ENCODE measurements at regions not wholly inside any gene's neighbourhood (a gene's known extent, or its start where the extent isn't known, plus 50 kb on each side); places are given as distances from the start of the nearest gene placed in this dataset.

DNA sequence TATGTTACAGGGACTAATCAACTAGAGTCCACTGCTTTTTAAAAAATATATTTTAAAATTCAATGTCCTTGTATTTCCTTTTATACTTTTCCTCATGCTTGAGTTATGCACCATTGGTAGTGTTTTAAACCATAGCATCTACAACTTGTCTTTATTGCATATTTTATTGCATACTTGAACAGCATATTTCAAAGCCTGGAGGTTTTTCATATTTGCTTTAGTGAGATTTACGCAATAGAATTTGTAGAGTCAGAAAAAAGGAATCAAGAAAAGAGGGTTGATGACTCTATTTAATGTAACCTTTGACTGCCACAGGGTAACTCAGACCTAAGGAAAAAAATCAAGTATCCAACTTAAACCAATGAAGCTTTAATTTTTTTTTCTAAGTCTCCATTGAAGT lies 1165.7 kb upstream of the IGFBP7 start:
- ATAC-seq (no peak), DNase-seq (no peak)
- Histone ChIP-seq H3K27me3 (ENCODE audit: insufficient read depth in 3 of 3, low read length in 2 of 3) (no peaks in the 10 kb centered on the region), H3K4me1 (no peaks in the 10 kb centered on the region), H3K9me3 (no peaks in the 10 kb centered on the region), H3K4me3 (no peak overlapping the region), H3K27ac (no peak overlapping the region), H3K36me3 (ENCODE audit: insufficient read depth in 1 of 2, low read depth in 1 of 2) (no peaks in the 10 kb centered on the region)
- TF ChIP-seq, protein P1, sequence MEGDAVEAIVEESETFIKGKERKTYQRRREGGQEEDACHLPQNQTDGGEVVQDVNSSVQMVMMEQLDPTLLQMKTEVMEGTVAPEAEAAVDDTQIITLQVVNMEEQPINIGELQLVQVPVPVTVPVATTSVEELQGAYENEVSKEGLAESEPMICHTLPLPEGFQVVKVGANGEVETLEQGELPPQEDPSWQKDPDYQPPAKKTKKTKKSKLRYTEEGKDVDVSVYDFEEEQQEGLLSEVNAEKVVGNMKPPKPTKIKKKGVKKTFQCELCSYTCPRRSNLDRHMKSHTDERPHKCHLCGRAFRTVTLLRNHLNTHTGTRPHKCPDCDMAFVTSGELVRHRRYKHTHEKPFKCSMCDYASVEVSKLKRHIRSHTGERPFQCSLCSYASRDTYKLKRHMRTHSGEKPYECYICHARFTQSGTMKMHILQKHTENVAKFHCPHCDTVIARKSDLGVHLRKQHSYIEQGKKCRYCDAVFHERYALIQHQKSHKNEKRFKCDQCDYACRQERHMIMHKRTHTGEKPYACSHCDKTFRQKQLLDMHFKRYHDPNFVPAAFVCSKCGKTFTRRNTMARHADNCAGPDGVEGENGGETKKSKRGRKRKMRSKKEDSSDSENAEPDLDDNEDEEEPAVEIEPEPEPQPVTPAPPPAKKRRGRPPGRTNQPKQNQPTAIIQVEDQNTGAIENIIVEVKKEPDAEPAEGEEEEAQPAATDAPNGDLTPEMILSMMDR (IDR thresholded peaks at IDR 0.05), result no peak
- WGBS, 3 donors, result 85 to 96% (median 90%) methylated on average over 1 of the region's 1 CpG
- intact Hi-C loops (cut with DNase I), result no loop called here

DNA sequence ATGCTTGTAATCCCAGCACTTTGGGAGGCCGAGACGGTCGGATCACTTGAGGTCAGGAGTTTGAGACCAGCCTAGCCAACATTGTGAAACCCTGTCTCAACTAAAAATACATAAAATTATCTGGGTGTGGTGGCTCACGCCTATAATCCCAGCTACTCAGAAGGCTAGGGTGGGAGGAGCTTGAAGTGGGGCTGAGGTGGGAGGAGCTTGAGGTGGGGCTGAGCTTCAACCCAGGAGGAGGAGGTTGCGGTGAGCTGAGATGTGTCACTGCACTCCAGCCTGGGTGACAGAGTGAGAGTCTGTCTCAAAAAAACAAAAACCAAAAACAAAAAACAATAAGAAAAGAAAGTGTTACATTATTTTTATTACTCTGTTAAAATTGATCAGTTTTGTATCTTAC lies 1164.4 kb upstream of the IGFBP7 start:
- H3K4me3 ChIP-seq, result no peak overlapping the region
- intact Hi-C loops (cut with DNase I), result no loop called here
- WGBS, 3 donors, result 86 to 91% (median 88%) methylated on average over 5 of the region's 5 CpGs
- H3K27ac ChIP-seq, result no peak overlapping the region
- ATAC-seq (no peak), DNase-seq (no peak)
- no peaks in the 10 kb centered on the region for H3K9me3 ChIP-seq
- no peaks in the 10 kb centered on the region for H3K27me3 ChIP-seq (ENCODE audit: insufficient read depth in 3 of 3, low read length in 2 of 3)
- H3K4me1 ChIP-seq, result no peaks in the 10 kb centered on the region
- no peaks in the 10 kb centered on the region for H3K36me3 ChIP-seq (ENCODE audit: insufficient read depth in 1 of 2, low read depth in 1 of 2)
- TF ChIP-seq, protein P1 (IDR thresholded peaks at IDR 0.05), result no peak

DNA sequence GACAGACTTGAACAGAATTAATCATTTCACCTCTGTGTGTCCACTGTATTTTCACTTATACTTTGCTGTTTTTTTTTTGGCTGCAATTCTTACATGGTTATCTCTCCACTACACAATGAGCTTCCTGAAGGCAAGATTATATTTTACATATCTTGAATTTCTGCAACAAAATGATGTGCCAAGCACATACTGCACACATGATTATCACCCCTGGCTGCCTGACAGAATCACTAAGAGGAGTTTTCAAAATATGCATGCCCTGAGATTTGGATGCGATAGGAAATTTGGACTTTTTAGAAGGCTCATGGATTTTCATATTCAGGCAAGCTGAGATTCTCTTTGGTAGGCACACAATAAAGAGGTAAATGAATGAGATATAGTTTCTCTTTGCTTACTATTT lies 1162.1 kb upstream of the IGFBP7 start:
- Histone ChIP-seq H3K4me1 (no peaks in the 10 kb centered on the region), H3K9me3 (no peaks in the 10 kb centered on the region), H3K27me3 (ENCODE audit: insufficient read depth in 3 of 3, low read length in 2 of 3) (no peaks in the 10 kb centered on the region), H3K36me3 (ENCODE audit: insufficient read depth in 1 of 2, low read depth in 1 of 2) (no peaks in the 10 kb centered on the region), H3K27ac (no peak overlapping the region), H3K4me3 (no peak overlapping the region)
- TF ChIP-seq, protein P1 (IDR thresholded peaks at IDR 0.05), result no peak
- intact Hi-C loops (cut with DNase I), result no loop called here
- 70 to 77% (median 72%) methylated on average over 1 of the region's 1 CpG for WGBS, 3 donors
- ATAC-seq (no peak), DNase-seq (no peak)

DNA sequence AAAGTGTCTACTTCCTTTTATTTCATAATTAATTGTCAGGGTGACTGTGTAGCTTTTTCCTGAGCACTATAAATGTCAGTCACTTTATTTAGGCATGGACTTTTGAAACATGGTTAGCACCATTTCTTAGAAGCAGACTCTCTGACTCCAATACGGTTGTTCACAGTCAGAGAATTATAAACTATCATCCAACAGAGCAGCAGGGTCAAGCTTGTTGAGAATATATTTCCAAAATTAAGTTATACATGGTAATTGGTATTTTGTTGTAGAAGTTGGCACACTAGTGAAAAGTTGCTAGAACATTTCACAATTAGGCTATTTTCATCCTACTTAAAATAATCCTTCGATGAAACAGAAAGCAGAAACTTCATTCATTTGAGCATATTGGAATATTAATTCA lies 1155.5 kb upstream of the IGFBP7 start:
- no peak overlapping the region for H3K27ac ChIP-seq
- H3K36me3 ChIP-seq (ENCODE audit: insufficient read depth in 1 of 2, low read depth in 1 of 2), result no peaks in the 10 kb centered on the region
- H3K4me3 ChIP-seq, result no peak overlapping the region
- intact Hi-C loops (cut with DNase I), result no loop called here
- peaks cover 0 to 2% (median 0%) of the 10 kb centered on the region in 3 donors for H3K27me3 ChIP-seq (ENCODE audit: insufficient read depth in 3 of 3, low read length in 2 of 3)
- 53 to 59% (median 59%) methylated on average over 2 of the region's 2 CpGs for WGBS, 3 donors
- no peak for ATAC-seq
- no peaks in the 10 kb centered on the region for H3K4me1 ChIP-seq
- no peaks in the 10 kb centered on the region for H3K9me3 ChIP-seq
- DNase-seq, result no peak
- TF ChIP-seq, protein P1 (IDR thresholded peaks at IDR 0.05), result no peak

DNA sequence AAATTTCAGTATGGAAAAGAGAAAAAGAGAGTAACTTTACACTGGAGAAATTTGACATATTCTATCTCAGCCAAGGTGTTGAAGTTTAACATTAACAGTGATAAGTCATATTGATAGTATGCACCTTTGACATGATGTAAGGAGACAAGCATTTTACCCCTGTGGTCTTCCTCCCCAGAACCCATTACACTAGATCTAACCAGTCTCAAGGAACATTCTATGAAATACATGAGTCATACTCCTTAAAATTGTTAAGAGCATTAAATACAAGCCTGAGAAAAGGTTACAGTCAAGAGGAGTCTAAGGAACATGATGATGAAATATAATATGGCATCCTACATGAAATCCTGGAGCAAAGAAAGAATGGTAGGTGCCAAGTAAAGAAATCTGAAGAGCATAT lies 1151.3 kb upstream of the IGFBP7 start:
- H3K27ac ChIP-seq, result no peak overlapping the region
- no peaks in the 10 kb centered on the region for H3K36me3 ChIP-seq (ENCODE audit: insufficient read depth in 1 of 2, low read depth in 1 of 2)
- ATAC-seq (no peak), DNase-seq (no peak)
- H3K4me1 ChIP-seq, result no peaks in the 10 kb centered on the region
- H3K27me3 ChIP-seq (ENCODE audit: insufficient read depth in 3 of 3, low read length in 2 of 3), result no peaks in the 10 kb centered on the region
- H3K9me3 ChIP-seq, result no peaks in the 10 kb centered on the region
- H3K4me3 ChIP-seq, result no peak overlapping the region
- intact Hi-C loops (cut with DNase I), result no loop called here
- TF ChIP-seq, protein P1 (IDR thresholded peaks at IDR 0.05), result no peak

Measured in psoas muscle (tissue), 7 donors.